COLO829 (cell line): ENCODE measurements at regions not wholly inside any gene's neighbourhood (a gene's known extent, or its start where the extent isn't known, plus 50 kb on each side); places are given as distances from the start of the nearest gene placed in this dataset.

Experiments
- DNase-seq: peaks from one replicate; pipeline ENCODE4 v3.0.0; 2012; ENCODE audit warnings: low spot score

GRCh38 chr21:40985370-40985769 is 138.4 kb upstream of the DSCAM start:
- no peak for DNase-seq

DNA sequence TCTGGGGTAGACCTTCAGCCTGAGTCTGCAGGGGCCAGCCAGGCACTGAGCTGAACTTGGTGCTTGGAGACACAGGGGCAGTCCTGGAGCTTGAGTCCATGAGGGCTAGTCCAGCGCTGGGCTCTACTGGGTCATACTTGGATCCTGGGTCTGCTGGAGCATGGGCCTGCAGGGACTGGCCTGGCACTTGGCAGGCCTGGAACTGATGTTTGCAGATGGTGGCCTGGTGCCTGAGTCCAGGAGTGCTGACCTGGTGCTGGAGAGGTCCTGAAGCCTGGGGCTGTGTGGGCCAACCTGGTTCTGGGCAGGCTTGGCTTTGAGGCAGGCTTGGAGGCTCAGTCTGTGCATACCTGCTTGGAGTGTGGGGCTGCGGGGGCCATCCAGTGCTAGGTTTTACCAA is 143.4 kb upstream of the DSCAM start:
- DNase-seq: no peak

DNA sequence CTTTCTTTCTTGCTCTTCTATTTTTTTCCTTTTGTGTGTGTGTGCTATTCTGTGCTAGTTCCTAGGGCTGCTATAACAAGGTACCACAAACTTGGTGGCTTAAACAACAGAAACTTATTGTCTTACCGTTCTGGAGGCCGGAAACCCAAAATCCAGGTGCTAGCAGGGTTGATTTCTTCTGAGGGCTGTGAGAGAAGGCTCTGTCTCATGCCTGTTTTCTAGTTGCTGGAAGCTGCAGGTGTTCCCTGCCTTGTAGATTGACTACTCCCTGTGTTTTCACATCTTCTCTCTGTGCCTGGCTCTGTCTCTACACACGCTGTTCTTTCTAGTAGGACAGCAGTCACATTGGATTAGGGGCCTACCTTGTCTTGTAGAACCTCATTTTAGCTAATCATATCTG is 150.9 kb upstream of the DSCAM start:
- no peak for DNase-seq

- no peak for DNase-seq
Observed at GRCh38 chr21:41000838-41001237, 153.9 kb upstream of the DSCAM start.

DNA sequence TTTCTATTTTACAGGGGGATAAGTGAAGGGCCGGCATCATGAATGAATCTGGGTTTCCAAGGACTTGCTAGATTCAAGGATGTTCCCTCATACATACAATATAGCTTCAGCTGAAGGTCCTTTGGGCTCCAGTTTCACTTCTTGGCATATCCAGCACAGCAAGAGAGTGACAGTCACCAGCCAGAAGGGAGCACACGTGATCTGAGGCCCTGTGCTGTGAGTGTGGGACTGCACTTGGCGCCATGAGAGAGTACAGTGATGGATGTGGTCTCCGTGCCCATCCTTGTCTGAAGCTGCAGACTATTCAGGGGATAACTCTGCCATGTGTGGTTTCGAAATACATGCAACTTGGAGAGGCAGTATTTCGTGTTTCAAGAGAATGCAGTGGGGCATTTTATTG is 159.7 kb upstream of the DSCAM start:
- no peak for DNase-seq

GRCh38 chr21:41008351-41008750 is 159.6 kb upstream of the BACE2 start:
- DNase-seq: no peak

GRCh38 chr21:41008974-41009373 is 159.0 kb upstream of the BACE2 start:
- no peak for DNase-seq

GRCh38 chr21:41009398-41010100 is 158.4 kb upstream of the BACE2 start:
- DNase-seq: no peak

GRCh38 chr21:41010101-41010435 is 157.9 kb upstream of the BACE2 start:
- no peak for DNase-seq

- no peak for DNase-seq
Observed at GRCh38 chr21:41011098-41011731, 156.7 kb upstream of the BACE2 start.

- no peak for DNase-seq
Observed at GRCh38 chr21:41011951-41012366, 156.0 kb upstream of the BACE2 start.

DNA sequence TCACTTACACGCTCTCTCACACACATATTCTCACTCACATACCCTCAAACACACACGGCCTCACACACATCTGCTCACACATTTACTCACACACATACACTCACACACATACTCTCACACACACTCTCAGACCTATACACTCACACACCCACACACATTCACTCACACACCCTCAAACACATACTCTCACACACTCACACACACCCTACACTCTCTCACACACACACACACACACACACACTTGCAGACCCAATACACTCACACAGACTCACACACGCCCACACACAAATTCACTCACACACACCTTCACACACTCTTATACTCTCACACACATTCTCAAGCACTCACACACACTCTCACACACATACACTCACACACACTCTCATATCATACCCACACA is 155.5 kb upstream of the BACE2 start:
- DNase-seq: no peak

- no peak for DNase-seq
Observed at GRCh38 chr21:41016472-41016871, 151.5 kb upstream of the BACE2 start.

- no peak for DNase-seq
Observed at GRCh38 chr21:41018431-41018830, 149.5 kb upstream of the BACE2 start.

GRCh38 chr21:41023936-41024335 is 144.0 kb upstream of the BACE2 start:
- no peak for DNase-seq

- no peak for DNase-seq
Observed at GRCh38 chr21:41024341-41024740, 143.6 kb upstream of the BACE2 start.

DNA sequence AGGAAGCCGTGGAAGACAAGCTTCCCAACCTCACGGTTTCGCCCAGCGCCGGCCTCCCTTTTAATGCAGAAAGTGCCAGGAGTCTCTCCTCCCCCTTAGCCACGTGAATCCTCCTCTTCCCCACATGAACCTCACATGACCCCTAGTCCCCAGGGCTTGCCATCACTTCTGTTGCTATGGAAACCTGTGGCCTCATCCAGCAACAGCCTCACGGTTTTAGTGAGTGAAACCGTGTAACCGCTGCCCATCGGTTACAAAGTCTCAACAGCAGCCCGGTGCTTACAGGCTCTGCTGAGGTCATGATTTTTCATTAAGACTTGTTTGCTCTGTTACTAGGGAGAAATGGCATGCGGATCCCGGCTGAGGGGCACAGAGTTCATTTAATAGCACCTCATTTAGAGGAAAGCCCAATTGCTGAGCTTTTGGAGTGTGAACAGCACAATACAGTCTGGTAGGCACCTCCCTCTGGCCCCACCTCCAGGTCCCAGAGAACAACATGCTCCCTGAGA is 143.2 kb upstream of the BACE2 start:
- DNase-seq: no peak

- no peak for DNase-seq
Observed at GRCh38 chr21:41029571-41029970, 138.4 kb upstream of the BACE2 start.

- DNase-seq: no peak
Observed at GRCh38 chr21:41031701-41032220, 136.2 kb upstream of the BACE2 start.

- DNase-seq: no peak
Observed at GRCh38 chr21:41032541-41032940, 135.4 kb upstream of the BACE2 start.

GRCh38 chr21:41037212-41037611 is 130.7 kb upstream of the BACE2 start:
- DNase-seq: no peak

DNA sequence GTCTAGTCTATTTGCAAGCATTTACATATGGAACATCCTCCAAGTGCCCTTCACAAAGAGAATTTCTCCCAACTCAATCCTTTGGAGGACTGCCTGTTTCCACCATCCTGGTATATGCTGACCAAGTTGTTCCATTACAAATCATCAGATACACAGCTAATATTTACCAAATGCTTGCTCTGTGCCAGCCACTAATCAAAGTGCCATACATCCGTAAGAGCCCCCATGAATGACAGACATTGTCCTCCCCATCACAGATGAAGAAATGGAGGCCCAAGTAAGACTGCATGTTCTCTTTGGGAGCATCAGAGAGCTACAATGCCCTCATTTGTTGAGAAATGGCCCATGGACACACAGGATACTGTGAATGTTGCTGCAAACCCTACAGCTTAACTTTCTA is 130.0 kb upstream of the BACE2 start:
- DNase-seq: no peak

DNA sequence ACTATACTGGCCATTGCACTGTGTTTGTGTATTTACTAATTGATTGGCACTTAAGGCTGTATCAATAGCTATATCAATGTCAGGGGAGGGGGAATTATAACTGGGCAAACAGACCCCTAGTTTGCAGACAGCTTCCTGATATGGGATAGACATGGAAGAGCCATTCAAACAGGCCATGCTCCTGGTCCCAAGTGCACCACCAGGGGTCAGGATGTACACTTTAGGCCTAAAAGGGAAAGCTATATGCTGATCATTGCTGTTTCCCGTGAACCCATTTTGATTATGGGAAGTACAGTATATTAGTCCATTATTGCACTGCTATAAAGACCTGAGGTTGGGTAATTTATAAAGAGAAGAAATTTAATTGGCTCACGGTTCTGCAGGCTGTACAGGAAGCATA is 124.9 kb upstream of the BACE2 start:
- no peak for DNase-seq
